ENCODE measurements at regions not wholly inside any gene's neighbourhood (a gene's known extent, or its start where the extent isn't known, plus 50 kb on each side); places are given as distances from the start of the nearest gene placed in this dataset.
"Not testable (repeated sequence)": the region's sequence is repeated elsewhere in the genome, so short reads cannot be mapped to it uniquely, and the experiment has no call there.

DNA sequence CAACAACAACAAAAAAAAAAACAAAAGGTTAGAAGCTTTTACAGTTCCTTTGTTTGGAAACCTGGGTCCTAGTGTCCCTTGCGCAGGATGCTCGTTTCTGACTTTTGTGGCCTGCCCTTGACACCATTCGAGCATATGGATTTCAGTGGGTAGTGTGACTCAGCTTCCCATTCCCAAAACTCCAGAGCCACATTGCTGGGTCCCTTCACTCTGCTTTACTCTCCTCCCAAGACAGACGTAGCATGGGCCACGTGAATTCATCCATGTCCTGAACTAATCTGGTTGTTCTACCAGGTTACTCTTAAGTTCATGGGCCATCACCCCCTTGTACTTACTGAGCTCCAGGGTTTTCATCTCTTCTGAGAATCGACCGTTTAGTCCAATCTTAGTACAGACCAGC lies 68.0 kb upstream of the MAX start:
- Mint-ChIP-seq H3K36me3 (no peaks in the 10 kb centered on the region), H3K4me3 (peak overlapping the region; percentile 64), H3K9me3 (no peaks in the 10 kb centered on the region), H3K4me1 (peaks cover 17% of the 10 kb centered on the region), H3K27me3 (ENCODE audit: low read depth) (no peaks in the 10 kb centered on the region), H3K27ac (peak overlapping the region; percentile 84)
- DNase-seq (ENCODE audit: low spot score in 2 of 2, unreplicated experiment in 2 of 2): no peak
- TF ChIP-seq, protein P1, sequence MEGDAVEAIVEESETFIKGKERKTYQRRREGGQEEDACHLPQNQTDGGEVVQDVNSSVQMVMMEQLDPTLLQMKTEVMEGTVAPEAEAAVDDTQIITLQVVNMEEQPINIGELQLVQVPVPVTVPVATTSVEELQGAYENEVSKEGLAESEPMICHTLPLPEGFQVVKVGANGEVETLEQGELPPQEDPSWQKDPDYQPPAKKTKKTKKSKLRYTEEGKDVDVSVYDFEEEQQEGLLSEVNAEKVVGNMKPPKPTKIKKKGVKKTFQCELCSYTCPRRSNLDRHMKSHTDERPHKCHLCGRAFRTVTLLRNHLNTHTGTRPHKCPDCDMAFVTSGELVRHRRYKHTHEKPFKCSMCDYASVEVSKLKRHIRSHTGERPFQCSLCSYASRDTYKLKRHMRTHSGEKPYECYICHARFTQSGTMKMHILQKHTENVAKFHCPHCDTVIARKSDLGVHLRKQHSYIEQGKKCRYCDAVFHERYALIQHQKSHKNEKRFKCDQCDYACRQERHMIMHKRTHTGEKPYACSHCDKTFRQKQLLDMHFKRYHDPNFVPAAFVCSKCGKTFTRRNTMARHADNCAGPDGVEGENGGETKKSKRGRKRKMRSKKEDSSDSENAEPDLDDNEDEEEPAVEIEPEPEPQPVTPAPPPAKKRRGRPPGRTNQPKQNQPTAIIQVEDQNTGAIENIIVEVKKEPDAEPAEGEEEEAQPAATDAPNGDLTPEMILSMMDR (IDR thresholded peaks at IDR 0.05; ENCODE audit: unreplicated experiment): no peak

DNA sequence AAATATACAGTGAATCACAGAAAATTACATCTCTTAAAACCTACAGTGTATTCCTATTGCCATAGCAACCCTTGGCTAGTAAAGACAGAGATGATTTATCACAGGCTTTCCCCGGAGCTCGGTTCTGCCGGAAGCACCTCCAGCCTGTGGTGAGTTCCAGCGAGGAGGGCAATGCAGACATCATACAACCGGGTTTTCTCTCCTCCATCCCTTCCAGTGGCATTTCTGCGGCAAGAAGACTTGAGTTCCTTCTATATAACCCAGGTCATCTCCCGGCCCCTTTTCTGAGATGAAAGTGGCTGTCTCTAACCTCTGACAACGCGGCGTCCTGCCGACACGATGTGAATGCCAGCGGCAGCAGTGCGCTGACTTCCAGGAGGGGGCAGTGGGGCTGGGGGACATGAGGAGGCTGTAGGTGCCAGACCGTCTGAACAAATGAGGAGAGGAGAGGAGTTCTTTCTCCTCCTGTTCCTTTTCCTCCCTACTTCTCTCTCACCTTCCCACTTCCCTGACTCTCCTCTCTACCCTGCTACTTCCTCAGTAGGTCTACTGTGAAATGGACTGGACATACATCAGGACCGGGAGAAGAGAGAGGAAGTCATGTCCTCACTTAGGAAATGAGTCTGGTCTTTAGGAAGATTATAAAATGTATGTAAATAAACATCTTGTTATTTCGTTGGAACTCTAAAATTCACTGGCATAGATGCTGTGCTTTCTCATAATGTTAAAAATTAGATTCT lies 68.6 kb upstream of the MAX start:
- TF ChIP-seq, protein P1 (IDR thresholded peaks at IDR 0.05; ENCODE audit: unreplicated experiment): no peak
- Mint-ChIP-seq H3K4me3 (peak overlapping the region; percentile 64), H3K27me3 (ENCODE audit: low read depth) (no peaks in the 10 kb centered on the region), H3K9me3 (no peaks in the 10 kb centered on the region), H3K27ac (peak overlapping the region; percentile 84), H3K4me1 (peaks cover 17% of the 10 kb centered on the region), H3K36me3 (no peaks in the 10 kb centered on the region)
- peak in 1 of 2 experiments; percentile 61 for DNase-seq (ENCODE audit: low spot score in 2 of 2, unreplicated experiment in 2 of 2)

DNA sequence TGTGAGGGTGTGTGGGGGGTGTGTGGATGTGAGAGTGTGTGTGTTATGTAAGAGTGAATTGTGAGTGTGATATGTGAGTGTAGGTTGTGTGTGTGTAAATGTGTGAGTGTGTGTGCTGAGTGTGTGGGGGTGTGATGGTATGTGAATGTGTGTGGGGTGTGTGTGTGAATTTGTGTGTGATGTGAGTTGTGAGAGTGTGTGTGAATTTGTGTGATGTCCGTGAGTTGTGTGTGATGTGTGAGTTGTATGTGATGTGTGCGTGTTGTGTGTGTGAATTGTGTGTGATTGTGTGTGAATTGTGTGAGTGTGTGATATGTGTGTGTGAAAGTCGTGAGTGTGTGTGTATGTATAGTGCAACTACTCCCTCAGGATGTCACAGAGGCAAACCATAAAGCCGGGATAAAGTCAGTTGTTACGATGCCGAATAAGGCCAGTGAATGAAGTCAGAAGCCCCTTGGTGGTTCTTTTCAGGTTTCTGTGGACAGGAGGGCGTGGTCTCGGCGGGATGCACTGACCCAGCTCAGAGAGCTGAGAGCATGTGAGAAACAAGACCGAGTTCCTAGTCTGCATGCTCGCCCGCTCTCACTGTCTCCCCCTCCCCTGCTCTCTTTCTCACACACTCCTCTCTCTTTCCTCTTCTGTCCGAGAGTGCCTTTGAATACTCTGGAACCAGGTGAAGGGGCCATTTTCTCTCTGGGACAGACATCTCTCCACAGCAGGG lies 71.8 kb upstream of the MAX start:
- no peak for DNase-seq (ENCODE audit: low spot score in 2 of 2, unreplicated experiment in 2 of 2)
- Mint-ChIP-seq H3K27ac (no peak overlapping the region), H3K4me3 (no peak overlapping the region), H3K4me1 (peaks cover 18% of the 10 kb centered on the region), H3K27me3 (ENCODE audit: low read depth) (peaks cover 6% of the 10 kb centered on the region), H3K9me3 (no peaks in the 10 kb centered on the region), H3K36me3 (no peaks in the 10 kb centered on the region)
- TF ChIP-seq, protein P1 (IDR thresholded peaks at IDR 0.05; ENCODE audit: unreplicated experiment): no peak

GRCh38 chr14:65174783-65175182 lies 72.5 kb upstream of the MAX start:
- DNase-seq (ENCODE audit: low spot score in 2 of 2, unreplicated experiment in 2 of 2): no peak
- peaks cover 6% of the 10 kb centered on the region for H3K27me3 Mint-ChIP-seq (ENCODE audit: low read depth)
- H3K4me1 Mint-ChIP-seq: peaks cover 24% of the 10 kb centered on the region
- TF ChIP-seq, protein P1 (IDR thresholded peaks at IDR 0.05; ENCODE audit: unreplicated experiment): no peak
- no peaks in the 10 kb centered on the region for H3K9me3 Mint-ChIP-seq
- no peaks in the 10 kb centered on the region for H3K36me3 Mint-ChIP-seq
- no peak overlapping the region for H3K4me3 Mint-ChIP-seq
- H3K27ac Mint-ChIP-seq: no peak overlapping the region

GRCh38 chr14:65177551-65177950 lies 75.2 kb upstream of the MAX start:
- Mint-ChIP-seq H3K4me3 (no peak overlapping the region), H3K27me3 (ENCODE audit: low read depth) (peaks cover 6% of the 10 kb centered on the region), H3K9me3 (peaks cover 9% of the 10 kb centered on the region), H3K4me1 (peaks cover 18% of the 10 kb centered on the region), H3K36me3 (peaks cover 2% of the 10 kb centered on the region), H3K27ac (no peak overlapping the region)
- TF ChIP-seq, protein P1 (IDR thresholded peaks at IDR 0.05; ENCODE audit: unreplicated experiment): no peak
- DNase-seq (ENCODE audit: low spot score in 2 of 2, unreplicated experiment in 2 of 2): no peak

DNA sequence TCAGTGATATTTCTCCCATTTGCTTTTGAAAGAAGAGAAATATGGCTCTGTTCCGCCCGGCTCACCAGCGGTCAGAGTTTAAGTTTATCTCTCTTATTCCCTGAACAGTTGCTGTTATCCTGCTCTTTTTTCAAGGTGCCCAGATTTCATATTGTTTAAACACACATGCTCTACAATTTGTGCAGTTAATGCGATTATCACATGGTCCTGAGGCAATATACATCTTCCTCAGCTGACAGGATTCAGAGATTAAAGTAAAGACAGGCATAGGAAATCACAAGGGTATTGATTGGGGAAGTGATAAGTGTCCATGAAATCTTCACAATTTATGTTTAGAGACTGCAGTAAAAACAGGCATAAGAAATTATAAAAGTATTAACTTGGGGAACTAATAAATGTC lies 76.9 kb upstream of the MAX start:
- H3K27me3 Mint-ChIP-seq (ENCODE audit: low read depth); H3K4me1 Mint-ChIP-seq; DNase-seq (ENCODE audit: low spot score in 2 of 2, unreplicated experiment in 2 of 2): not testable (repeated sequence)

More for the DNA sequence above, 76.9 kb upstream of the MAX start:
- peaks cover 15% of the 10 kb centered on the region for H3K9me3 Mint-ChIP-seq
- H3K27ac Mint-ChIP-seq, H3K4me3 Mint-ChIP-seq, H3K36me3 Mint-ChIP-seq: not testable (repeated sequence)

Measured in mesothelial cell of epicardium (in vitro differentiated cells).